NCI-H446 (cell line): ENCODE measurements at regions not wholly inside any gene's neighbourhood (a gene's known extent, or its start where the extent isn't known, plus 50 kb on each side); places are given as distances from the start of the nearest gene placed in this dataset.

Experiments
- DNase-seq, 2 experiments: peaks; one replicate each; lab custom pipeline; 2025; lab: John Stamatoyannopoulos, UW

DNA sequence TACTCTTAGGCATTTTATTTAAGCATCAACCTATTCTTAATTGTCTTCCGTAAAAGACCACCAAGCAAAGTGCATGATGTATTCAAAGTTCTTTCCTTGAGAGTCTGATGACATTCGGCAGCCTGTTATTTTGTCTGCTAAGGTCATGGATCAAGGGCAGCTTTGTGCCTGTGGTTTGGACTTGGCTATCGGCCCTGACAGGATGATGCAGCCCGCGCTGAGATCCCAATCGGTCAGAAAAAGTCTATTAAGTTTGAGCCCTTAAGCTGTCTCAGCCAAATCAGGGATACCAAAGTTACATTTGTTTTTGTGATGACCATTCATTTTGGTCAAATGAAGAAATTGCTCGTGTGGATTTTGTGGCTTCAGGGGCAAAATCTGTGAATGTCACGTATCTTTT, 718.9 kb upstream of the FANCL start:
- DNase-seq, result no peak

DNA sequence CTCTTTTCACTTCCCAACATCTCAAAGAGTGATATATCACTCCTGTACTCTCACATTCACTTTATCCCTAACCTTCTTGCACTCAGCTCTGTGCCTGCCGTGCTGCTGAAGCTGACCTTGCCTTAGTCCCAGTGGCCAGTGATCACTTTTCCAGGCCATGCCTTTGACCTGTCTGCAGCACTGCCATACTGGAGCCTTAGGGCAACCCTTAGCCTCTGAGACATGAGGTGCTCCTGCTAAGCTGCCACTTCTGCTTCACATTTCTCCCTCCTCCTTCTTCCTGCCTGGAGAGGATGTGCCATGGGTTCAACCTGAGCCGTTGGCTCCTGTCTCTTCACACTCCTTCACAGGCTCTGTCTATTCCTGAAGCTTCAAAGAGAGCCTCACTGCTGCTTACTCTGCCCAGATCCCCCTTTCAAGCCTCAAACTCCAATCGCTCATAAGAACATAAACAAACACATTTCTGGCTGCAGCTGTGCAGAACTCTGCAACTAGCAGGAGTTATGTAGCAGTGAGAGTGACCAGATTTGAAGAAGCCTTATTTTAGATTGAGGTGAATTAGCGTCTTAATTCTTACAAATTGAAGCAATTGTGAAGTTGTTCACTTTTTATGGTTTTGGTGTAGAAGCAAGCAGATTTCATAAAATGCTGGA, 716.2 kb upstream of the FANCL start:
- DNase-seq, result no peak

DNA sequence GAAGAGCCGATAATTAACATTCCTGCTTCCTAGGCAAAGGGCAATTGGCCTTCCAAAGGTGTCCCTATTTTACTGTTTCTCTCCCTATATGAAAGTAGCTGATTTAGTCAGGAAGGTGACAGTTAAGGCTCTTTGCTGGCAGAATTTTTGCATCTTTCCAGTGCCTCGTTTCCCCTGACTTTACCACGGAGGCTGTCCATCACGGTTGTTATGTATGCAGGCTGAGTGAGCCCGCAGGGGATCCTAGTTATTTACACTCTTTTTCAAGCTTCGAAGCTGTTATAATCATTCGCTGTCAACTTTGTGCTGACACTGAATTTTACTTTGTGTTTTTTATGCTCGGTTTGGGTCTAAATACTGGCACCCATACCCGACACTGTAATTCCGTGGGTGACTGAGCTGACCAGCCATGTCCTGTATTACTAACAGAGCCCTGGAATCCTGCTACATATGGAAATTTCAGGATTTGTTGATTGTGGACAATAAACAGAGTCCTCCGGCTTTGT, 713.8 kb upstream of the FANCL start:
- DNase-seq, result no peak

DNA sequence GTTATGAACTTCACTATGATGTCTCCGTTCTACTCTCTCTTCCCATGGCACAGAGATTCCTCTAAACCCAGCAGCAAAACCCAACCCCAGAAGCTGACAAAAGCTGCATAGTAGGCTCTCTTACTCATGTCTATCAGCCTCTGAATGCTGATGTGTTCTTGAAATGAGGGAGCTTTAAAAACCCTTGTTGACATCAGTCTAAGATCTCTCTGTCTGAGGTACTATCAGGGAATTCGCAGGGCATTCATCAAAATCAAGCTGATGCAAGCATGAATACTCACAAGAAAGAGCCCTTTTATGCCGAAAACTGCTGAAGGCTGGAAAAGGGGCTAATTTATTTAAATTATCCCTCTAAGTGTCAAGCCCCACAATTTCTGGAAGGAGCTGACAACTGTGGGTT, 710.6 kb upstream of the FANCL start:
- no peak for DNase-seq

DNA sequence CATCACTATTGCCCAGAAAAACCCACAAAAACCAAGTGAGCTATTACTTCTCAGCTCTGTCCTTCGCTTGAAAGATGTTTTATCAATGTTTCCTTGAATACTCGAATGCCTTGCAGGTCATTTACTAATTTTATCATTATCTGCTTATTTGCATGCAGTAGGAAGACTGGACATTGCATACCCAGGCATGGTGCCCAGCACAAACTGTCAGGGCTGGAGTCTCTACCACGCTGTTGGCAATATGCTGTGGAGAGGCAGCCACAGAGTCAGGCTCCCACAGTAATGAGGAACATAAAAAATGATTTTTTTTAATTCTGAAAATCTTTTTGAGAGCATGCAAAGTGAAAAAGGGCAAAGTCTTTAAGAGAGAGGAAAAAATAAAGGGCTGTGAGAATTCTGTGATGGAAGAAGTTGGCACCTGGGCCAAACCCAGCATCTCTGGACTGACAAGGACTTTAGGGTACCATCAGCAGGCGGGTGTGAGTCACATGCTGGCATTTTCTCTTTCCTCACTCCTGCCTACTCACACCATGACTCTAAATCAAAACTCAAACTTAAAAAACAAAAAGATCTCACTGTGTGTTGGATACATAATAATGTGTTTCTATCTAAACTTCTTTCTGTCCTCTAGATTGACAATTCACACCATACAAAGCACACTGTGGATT, 709.8 kb upstream of the FANCL start:
- DNase-seq, result no peak

DNA sequence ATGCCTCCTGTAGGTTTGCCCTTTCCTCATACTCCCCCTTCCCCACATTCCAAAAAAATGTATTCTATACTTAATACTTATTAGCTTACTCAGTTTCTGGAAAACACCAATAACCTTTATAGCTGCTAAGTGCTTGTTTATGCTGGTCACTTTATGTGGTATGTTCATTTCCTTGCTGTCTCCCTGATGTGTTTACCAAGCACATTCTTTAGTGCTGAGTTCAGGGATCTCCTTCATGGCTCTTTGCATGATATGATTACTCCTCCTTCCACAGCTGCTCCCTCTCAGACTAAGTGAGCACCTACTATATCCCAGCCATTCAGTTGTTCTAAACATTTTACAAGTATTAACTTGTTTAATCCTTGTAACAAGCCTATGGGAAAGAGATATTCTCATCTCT, 698.3 kb upstream of the FANCL start:
- no peak for DNase-seq

DNA sequence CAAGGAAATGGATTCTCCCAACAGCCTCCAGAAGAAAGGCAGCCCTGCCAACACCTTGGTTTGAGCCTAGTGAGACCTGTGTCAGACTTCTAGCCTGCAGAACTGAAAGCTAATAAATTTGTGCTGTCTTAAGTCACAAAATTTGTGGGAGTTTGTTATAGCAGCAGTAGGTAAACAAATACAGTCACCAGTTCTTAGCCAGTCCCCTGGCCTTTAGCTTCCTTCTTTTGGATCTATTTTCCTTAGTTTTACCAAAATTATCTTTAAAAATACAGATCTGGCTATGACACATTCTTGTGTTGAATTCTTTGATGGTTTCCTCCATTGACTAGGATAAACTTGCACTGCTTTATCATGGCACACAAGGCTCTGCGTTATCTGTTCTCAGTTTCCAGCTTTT, 697.9 kb upstream of the FANCL start:
- no peak for DNase-seq

DNA sequence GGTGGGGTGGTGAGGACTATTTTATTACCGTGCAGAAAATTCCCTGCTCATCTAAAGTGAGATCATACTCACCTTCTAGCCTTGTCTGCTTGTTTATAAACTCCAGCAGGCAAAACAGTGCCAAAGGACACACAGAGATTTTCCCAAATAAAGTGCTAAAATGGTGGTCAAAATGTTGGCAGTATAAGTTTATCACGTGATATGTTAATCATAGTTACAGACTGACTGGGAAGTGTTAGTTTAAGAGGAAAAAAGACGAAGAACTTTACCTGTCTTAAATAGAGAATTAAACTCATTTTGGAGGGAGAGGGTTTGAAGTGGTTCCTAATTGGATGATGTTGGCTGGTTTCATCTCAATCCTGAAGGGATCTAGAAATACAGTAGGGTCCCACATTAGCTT, 691.7 kb upstream of the FANCL start:
- DNase-seq, result no peak

DNA sequence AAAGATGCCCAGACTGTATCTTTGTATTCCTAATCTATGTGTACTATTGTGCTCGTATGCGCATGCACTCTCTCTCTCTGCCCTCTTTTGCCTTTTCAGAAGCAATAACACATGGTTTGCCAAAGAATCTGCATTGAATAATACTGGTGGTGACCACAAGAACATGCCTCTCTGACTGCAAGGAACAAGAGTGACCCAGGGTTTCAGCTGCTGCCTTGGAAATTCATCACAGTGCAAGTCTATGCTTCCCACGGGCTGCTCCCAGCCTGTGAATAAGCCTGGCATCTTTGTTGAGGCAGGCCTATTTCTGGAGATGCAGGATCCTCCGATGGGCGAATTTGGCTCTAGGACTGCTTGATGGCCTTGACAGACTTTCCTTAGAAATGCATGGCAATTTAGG, 689.4 kb upstream of the FANCL start:
- DNase-seq, result no peak

DNA sequence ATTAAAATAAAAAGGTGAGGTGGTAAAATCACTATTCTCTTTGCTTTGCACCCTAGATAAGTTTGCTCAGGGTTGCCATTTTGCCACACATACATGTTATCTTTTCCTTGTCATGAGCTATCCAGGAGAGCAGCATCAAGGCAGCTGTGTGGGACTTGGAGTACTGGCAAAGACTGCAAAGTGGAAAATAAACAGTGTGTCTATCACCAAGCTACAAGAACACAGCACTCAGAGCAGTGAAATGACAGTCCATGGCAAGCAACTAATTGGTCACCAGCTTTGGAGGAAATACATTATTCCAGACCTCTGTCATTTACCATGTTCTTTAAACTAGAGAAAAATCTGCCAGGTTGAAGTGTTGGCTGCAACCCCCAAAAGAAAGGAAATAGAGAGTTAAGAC, 687.8 kb upstream of the FANCL start:
- DNase-seq, result no peak

DNA sequence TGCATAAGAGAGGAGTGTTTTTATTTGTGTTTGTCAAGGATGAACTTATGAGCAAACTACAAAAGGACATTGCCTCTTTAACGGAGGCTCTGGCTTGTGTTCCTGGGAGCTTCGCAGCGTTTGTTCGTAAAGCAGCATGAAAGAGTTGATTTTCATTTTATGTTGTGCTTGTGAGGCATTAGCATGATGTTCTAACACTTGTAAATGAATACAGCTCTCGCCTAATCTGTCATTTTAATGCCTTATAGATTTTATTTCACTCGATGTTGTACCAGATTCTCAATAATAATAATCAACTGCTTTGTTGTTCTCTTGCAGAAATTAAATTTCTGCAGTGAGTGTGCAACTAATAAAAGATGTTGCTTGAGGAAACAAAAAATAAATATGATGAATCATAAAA, 687.3 kb upstream of the FANCL start:
- DNase-seq, result no peak

DNA sequence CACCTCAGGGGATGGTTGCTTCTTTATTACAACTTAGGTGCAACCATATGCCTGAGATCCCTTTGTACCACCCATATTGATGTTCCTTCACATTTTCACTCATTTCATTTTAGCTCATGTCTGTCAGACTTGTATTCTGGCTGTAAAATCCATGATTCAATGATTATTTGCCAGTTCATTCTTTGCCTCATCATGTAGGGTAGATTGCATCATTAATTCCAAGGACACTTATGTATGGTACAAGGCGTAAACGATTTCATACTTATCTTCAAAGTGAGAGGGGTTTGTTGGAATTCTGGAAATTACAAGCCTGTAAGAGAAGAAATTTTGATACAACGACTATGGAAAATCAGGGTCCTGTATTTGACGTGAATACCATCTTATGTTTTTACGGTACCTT, 685.0 kb upstream of the FANCL start:
- DNase-seq, result no peak

DNA sequence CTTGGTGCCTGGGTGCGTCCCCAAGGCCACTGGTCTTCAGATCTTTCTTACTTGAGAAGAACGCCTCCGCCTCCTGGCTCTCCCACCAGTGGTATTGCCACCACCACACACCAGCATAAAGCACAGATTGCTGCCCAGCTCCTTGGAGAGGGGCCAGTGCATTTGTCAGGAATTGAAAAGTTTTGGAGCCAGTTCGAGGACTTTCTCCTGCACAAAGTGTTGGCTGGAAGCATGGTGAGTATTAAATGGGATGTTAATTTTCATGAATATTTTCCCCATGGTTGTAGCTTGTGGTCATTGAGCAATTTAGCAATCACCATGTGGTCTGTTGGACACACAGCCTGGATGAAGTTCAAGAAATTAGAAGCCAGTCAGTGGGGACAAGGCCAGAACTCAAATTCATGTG, 684.6 kb upstream of the FANCL start:
- DNase-seq, result peak; percentile 72 to 92

DNA sequence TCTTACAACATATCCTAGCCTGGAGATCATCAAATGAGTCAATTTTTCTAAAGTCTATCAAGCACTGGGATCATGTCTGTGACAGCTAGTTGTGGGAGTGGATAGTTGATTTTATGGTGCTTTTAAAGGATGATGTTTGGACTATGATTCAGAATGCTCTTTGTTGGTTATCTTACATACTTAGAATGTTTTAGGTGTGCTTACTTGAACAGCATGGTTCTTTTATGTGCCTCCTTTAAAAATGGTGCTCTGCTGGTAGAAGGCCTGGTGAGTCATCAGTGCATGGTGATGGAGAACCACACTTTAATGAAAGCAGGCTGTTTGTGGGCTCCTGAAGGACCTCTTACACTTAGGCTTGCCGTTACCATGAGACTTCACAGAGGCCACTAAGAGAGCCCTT, 682.7 kb upstream of the FANCL start:
- DNase-seq, result peak in 1 of 2 experiments; percentile 21

DNA sequence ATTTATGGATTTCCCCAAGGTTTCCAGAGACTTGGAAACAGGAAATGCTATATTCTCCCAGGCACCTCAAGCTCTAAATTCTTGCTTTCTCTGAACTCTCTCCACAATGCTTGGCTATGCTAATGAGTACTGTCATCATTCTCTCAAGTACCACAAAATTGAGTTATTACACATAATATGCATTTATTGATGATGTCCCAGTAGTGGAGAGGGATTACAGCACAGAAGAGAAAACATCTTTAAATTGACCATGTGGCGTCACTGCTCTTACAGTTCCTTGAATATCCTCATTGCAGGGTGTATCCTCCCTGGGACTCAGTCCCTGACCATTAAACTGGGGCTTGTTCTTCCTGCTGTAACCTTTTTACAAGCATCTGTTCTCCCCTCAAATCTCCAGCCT, 681.1 kb upstream of the FANCL start:
- no peak for DNase-seq

DNA sequence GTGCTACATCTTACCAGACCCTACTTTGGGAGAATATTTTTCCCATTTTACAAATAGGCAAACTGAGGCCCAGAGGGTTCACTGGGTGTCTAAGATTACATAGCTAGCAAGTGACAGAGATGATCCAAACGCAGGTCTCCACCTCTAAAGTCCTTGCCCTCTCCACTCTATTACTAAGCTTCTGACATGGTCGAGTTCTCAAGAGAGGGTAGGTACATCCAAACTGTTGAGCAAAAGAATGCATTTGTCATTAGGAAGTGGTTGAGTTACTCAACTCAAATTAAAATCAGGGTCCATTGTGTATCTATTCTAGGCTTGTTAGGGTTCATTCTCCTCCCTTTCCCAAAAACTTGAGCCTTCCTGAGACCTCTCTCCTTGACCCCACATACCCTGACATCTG, 680.6 kb upstream of the FANCL start:
- no peak for DNase-seq

DNA sequence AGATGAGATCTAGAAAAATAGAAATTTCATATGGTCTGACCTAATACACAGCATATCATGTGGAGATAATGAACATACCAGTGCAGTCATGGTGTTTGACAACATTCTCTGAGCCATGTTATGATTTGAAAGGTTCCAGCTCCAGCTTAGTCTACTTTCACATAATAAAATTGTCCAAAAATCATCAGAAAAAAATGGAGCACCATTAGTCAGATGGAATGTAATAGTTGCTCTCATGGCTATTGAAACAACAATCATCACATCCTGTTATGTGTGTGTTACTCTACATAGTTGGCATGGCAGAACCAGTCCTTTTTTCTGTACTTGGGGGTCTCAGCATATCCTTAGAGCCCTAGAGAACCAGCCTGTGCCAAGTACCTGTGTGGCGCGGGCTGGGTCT, 678.9 kb upstream of the FANCL start:
- DNase-seq, result no peak

DNA sequence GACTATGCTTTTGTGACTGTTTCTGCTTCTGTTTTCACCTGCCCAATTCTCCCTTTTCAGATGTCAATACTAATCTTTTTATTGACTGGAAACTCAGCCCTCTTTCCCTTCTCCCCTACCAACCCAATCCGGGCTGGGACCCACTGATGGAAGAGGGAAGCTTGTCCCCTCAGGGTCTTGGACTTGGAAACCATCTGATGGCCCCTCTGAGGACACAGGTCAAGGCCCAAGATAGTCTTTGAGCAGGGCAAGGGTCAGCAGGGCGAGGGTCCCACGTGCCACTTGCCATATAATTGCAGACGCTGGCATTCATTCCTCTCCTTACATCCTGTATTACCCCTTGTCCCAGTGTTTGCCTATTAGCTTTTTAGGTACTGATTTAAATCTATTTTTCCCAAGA, 678.2 kb upstream of the FANCL start:
- no peak for DNase-seq

DNA sequence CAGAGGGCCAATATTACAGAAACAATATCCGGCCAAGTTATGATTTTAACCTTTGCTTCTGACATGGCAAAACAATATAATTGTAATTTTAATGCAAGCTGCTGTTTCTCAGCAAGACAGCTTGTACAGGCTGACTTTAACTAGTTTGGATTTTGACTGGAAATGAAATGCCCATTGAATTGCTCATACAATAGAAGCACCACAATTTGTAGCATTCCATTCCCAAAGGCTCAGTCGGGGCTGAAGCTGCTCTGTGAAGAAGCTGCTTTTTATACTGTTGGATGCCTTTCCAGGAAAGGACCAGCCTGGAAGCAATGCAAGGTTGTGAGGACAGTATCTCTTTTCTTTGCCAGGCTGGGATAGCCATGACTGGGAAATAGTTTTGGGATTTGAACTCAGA, 677.0 kb upstream of the FANCL start:
- no peak for DNase-seq

DNA sequence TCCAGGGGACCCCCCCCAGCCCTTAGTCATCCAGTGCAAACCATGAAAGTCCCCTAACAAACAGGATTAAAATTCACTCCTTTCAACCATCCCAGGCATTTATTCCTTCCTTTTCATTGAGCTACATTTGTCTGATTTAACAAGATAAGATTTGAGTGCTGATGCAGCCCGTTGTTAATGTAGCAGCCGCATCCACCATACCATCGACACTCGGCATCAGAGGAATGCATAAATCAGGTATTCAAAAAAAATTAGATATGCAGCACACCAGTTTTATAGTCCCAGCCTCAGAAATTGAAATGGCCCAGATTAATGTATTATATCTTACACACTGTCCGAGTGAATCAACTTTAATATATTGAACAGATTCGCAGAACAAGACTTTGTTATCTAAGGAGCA, 676.5 kb upstream of the FANCL start:
- DNase-seq, result no peak

DNA sequence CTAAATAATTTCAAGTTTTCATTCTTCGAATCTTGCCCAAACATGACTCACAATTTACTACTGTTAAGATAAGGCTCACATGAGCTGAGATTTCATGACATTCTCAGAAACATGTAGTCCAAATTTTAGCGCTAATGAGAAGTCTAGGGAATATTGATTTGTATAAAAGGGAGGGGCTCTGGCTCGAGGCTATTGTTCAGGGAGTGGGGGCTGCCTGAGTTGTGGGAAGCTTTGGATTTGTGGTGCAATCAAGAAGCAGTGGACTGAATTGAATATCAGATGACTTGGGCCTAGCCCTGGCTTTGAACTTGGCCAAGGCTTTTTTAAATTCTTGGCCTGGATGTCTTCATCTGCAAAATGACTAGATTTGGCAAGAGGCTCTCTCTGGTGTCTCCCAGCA, 674.9 kb upstream of the FANCL start:
- DNase-seq, result peak in 1 of 2 experiments; percentile 10

DNA sequence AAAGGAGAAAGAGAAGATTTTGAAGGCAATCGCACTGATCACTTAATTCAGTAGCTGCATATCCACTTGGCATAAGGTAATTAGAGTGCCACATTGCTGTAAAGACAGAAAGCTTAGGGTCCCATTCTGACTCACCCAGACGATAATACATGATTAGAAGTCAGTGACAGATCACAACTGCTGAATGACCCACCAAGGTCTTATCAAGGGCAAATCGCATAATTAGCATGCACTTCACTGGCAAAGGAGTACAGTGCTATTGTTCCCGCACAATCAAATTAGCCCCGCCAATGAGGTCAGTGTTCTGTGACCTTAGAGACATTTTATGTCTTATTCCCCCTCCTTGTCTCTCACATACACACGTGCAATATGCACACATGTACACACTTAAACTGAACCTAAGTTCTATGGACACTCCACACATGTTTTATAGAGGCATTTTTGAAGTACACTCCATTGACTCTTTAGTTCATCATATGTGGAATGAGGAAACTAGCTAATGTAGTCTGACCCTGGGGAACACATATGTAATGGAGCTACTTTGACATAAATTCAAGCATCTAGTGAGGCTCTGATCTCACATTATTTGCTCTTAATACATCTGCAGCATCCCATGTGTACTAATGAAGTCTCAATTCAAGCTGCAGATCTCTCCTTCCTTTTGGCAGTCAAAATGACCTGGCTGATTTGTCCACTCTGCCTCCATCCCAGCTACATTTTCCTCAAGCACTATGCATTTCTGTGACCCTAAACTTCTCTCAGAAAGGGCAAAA, 673.8 kb upstream of the FANCL start:
- DNase-seq, result no peak

DNA sequence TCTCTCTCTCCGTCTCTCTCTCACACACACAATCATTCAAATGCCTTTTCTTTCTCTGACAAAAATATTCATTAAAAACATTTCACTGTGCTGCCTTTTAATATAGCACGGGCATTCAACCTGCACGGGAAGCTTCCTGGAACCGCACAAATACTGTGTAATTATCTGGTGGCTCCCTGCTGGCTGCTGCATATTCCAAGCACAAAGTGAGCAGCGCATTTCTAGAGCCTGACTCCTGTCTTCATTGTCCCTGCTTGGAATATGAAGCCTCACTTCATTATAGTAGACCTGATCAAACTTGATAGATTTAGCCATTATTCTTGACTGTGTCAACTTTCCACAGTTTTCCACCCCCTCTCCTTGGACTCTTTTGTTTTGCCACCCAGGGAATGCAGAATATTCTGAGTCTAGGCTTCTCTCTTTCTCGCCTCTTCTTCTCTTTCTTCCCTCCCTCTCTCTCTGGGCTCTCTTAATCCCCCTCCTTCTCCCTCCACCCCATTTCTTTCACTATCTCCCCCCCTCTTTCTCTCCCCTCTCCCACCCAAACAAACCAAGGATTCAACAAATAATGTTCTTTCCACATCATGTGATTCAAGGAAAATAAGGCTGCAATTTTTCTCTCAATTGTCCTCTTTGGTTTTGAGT, 672.1 kb upstream of the FANCL start:
- DNase-seq, result no peak
